ENCODE measurements at regions not wholly inside any gene's neighbourhood (a gene's known extent, or its start where the extent isn't known, plus 50 kb on each side); places are given as distances from the start of the nearest gene placed in this dataset.

GRCh38 chr1:218514689-218515088 lies 169.6 kb downstream of the TGFB2 start:
- TF ChIP-seq, protein P1, sequence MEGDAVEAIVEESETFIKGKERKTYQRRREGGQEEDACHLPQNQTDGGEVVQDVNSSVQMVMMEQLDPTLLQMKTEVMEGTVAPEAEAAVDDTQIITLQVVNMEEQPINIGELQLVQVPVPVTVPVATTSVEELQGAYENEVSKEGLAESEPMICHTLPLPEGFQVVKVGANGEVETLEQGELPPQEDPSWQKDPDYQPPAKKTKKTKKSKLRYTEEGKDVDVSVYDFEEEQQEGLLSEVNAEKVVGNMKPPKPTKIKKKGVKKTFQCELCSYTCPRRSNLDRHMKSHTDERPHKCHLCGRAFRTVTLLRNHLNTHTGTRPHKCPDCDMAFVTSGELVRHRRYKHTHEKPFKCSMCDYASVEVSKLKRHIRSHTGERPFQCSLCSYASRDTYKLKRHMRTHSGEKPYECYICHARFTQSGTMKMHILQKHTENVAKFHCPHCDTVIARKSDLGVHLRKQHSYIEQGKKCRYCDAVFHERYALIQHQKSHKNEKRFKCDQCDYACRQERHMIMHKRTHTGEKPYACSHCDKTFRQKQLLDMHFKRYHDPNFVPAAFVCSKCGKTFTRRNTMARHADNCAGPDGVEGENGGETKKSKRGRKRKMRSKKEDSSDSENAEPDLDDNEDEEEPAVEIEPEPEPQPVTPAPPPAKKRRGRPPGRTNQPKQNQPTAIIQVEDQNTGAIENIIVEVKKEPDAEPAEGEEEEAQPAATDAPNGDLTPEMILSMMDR (conservative IDR thresholded peaks at IDR 0.05; ENCODE audit: low read depth, low read length), result no peak
- no peak for TF ChIP-seq EZH2 (IDR thresholded peaks at IDR 0.05; ENCODE audit: low read length, unreplicated experiment)
